PC-9 (cell line): ENCODE measurements at regions not wholly inside any gene's neighbourhood (a gene's known extent, or its start where the extent isn't known, plus 50 kb on each side); places are given as distances from the start of the nearest gene placed in this dataset.
A peak's percentile ranks its signal among the peaks of the same experiment; 100 is the strongest.
"Not testable (repeated sequence)": the region's sequence is repeated elsewhere in the genome, so short reads cannot be mapped to it uniquely, and the experiment has no call there.

ENCODE experiments used
- BruUV-seq: library from RNA; stranded (reverse); fragments of 400-500 nt; replicated peaks from 2 replicates; lab custom pipeline; 2021; lab: Mats Ljungman, UMichigan
- CTCF ChIA-PET: fragments of 300-600 bp; sonication (Branson Sonifier 250); formaldehyde crosslinking; loops from one replicate; lab custom pipeline; 2022; ENCODE audit warnings: antibody characterized with exemption; lab: Charles Lee
- POLR2A ChIA-PET: fragments of 300-600 bp; sonication (Branson Sonifier 250); formaldehyde crosslinking; loops from one replicate; lab custom pipeline; 2022; ENCODE audit warnings: antibody characterized with exemption; ENCODE audit not compliant: unreplicated experiment; lab: Charles Lee
- DNase-seq, 2 experiments: peaks; one replicate each; pipeline versions ENCODE4 v3.0.0 to v3.0.0-alpha.2; 2015 to 2022; ENCODE audit warnings: mixed read lengths in 1 of 2
- H2AFZ ChIP-seq: fragments of 200-600 bp; sonication (generic); 2 replicates; pipeline ENCODE4 v1.8.1; 2017; ENCODE audit warnings: antibody characterized with exemption
- H3F3A ChIP-seq: fragments of 200-600 bp; sonication (generic); 2 replicates; pipeline ENCODE4 v1.8.1; 2017; ENCODE audit warnings: antibody characterized with exemption, mild to moderate bottlenecking, low read depth; ENCODE audit not compliant: insufficient read depth
- H3K27ac ChIP-seq: fragments of 200-600 bp; sonication (generic); 2 replicates; pipeline ENCODE4 v1.6.1; 2016; ENCODE audit warnings: mixed run types
- H3K27me3 ChIP-seq: fragments of 200-600 bp; sonication (generic); 2 replicates; pipeline ENCODE4 v1.6.1; 2016; ENCODE audit warnings: low read depth, mixed run types; ENCODE audit not compliant: insufficient read depth
- H3K36me3 ChIP-seq: fragments of 200-600 bp; sonication (generic); 2 replicates; pipeline ENCODE4 v1.6.1; 2016; ENCODE audit warnings: low read depth, mixed run types
- H3K4me1 ChIP-seq: fragments of 200-600 bp; sonication (generic); replicated peaks from 2 replicates; pipeline ENCODE4 v1.6.1; 2016; ENCODE audit warnings: mixed run types; ENCODE audit not compliant: insufficient read depth
- H3K4me2 ChIP-seq: fragments of 200-600 bp; sonication (generic); 2 replicates; pipeline ENCODE4 v1.6.1; 2017; ENCODE audit warnings: mixed run types
- H3K4me3 ChIP-seq: fragments of 200-600 bp; sonication (generic); 2 replicates; pipeline ENCODE4 v1.6.1; 2016; ENCODE audit warnings: mixed run types
- H3K79me2 ChIP-seq: fragments of 200-600 bp; sonication (generic); 2 replicates; pipeline ENCODE4 v1.6.1; 2017; ENCODE audit warnings: low read depth, mixed run types
- H3K9me2 ChIP-seq: fragments of 200-600 bp; sonication (generic); 2 replicates; pipeline ENCODE4 v1.8.1; 2017; ENCODE audit warnings: mild to moderate bottlenecking; ENCODE audit not compliant: insufficient read depth
- H3K9me3 ChIP-seq: fragments of 200-600 bp; sonication (generic); 2 replicates; pipeline ENCODE4 v1.8.1; 2016; ENCODE audit warnings: low read depth; ENCODE audit not compliant: insufficient read depth
- H4K20me1 ChIP-seq: fragments of 200-600 bp; sonication (generic); 2 replicates; pipeline ENCODE4 v1.8.1; 2017; ENCODE audit not compliant: insufficient read depth
- intact Hi-C: fragments of 100-400 bp; cut with micrococcal nuclease; formaldehyde crosslinking; loops from one replicate; pipeline ENCODE4 v1.10.0; 2022; ENCODE audit not compliant: unreplicated experiment

DNA sequence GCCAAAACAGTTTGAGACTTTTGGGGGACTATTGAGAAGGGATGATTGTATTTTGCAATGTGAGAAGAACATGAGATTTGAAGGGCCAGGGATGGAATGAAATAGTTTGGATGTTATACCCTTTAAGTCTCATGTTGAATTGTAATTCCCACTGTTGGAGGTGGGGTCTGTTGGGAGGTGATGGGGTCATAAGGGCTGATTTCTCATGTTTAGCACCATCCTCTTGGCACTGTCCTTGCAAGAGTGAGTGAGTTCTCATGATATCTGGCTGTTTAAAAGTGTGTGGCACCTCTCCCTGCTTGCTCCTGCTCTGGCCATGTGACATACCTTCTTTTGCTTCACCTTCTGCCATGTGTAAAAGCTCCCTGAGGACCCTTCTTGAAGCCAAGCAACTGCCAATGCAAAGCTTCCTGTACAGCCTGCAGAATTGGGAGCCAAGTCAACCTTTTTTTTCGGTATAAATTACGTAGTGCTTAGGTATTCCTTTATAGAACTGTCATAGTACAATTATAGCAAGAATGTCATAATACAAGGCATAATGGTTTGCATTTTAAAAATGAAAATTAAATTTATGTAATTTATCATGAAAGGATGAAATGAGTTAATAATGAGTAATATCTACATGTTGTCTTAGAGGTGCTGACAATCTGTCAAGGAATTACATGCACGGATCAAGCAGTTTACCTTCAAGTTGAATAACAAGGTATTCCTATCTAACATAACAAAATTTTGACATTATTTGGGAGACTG lies 1511.9 kb upstream of the TPTE start:
- H3K9me3 ChIP-seq, H2AFZ ChIP-seq: not testable (repeated sequence)

DNA sequence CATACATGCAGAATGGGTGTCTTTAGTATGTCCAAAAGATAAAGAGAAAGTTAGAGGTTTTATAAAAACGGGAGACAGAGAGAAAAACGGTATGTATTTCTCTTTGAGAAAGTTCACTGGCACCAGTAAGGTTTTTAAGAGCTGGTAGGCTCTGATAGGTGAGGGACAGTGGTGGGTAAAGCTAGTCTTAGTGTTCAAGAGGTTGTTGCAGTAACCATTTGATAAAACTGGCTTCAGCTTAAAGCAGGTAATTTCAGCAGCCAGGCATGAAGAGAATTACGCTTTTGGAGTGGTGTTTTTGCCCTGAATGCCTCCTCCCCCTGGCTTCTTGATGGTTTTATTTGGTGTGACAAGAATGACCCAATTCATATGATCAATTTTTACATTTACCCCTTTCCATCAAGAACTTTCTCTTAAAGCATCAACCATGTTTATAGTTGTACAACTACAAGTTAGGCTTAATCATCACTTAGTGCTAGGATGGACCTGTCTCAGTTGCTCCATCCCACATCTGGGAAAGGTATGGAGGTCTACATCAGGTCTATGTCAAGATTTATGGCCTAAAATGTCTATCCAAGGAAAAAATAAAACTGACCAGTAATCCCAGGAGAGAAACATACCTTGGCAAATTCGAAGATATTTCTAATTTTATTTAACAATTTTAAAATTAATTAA lies 1511.1 kb upstream of the TPTE start:
- H2AFZ ChIP-seq, H3K79me2 ChIP-seq, POLR2A ChIA-PET, BruUV-seq, intact Hi-C loops, H4K20me1 ChIP-seq, CTCF ChIA-PET, H3K9me3 ChIP-seq, H3K4me2 ChIP-seq, H3K27ac ChIP-seq, H3F3A ChIP-seq, H3K9me2 ChIP-seq, H3K36me3 ChIP-seq, H3K4me1 ChIP-seq, DNase-seq, H3K4me3 ChIP-seq: not testable (repeated sequence)
- H3K27me3 ChIP-seq = peaks cover 65% of the 10 kb centered on the region

More for the DNA sequence above, 1511.9 kb upstream of the TPTE start:
- H3K36me3 ChIP-seq, H3K4me1 ChIP-seq, H3K9me2 ChIP-seq, H3F3A ChIP-seq, H4K20me1 ChIP-seq, H3K27ac ChIP-seq, intact Hi-C loops, H3K4me3 ChIP-seq, POLR2A ChIA-PET, BruUV-seq, H3K4me2 ChIP-seq, CTCF ChIA-PET, H3K79me2 ChIP-seq: not testable (repeated sequence)
- peaks cover 58% of the 10 kb centered on the region for H3K27me3 ChIP-seq
- DNase-seq = peak in 1 of 2 experiments; percentile 22

DNA sequence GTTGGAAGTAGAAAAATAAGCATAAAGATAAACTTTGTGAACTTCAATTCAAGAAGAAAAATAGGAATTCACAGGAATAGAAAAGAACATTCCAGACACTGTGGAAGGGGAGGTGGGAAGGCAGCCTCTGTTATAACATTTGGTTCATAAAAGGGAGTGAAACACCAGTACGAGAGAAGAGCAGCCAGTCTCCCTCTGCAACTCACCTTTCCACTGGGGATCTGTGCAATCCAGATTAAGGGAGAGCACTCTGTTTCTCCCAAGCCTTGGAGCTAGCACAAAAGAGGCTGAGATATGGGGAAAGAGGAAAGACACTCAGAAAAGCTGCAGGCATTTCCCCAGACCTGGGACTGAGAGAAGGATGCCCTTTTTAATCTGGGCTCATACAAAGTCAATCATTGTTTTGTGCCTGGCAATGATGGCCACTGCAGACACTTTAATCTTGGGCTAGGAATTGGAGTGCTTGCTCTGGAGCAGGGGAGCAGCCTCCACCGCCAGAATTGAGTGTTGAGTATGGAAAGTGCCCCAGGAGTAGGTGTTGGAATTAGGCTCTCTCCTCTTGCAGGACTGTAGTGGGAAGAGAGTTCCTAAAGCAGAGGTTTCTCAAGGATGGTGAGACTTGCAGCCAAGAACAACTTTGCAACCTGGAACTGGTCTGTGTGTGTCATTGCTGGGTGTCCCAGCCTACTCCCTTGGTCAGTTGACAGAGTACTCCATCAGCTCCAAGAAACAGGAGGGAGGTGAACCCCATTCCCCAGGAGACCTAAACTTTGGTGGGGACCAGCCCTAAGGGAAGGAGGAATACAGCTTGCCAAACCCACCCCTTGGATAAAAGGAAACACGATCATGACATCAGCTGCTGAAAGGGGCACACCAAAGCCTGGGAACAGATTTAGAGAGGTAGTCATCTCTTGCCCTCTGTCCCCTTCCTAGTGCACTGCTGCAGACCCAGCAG lies 1510.2 kb upstream of the TPTE start:
- peak in 1 of 2 experiments; percentile 32 for DNase-seq
- H3K79me2 ChIP-seq = not testable (repeated sequence)

DNA sequence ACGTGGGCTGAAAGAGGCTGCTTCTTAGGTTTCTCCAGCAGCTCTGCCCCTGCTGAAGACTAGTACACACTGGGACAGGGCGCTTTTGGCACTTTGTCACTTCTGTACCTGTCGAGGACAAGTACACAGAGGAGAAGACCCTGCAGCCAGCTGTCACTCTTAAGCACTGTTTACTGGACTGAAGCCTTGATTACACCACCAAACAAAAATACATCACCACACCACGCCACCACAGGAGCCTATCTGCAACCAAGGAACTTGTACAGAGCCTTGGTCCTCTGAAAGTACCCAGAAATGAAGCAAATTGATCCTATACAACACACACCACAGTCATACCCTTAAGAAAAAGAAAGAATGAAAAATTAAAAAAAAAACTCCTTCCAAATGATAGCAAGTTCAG lies 1509.5 kb upstream of the TPTE start:
- H3K4me1 ChIP-seq, BruUV-seq, H3K27ac ChIP-seq, H3K4me3 ChIP-seq, H4K20me1 ChIP-seq, H3K9me3 ChIP-seq, H3K79me2 ChIP-seq, intact Hi-C loops, H2AFZ ChIP-seq, POLR2A ChIA-PET, H3K36me3 ChIP-seq, H3F3A ChIP-seq, CTCF ChIA-PET, H3K9me2 ChIP-seq, H3K4me2 ChIP-seq: not testable (repeated sequence)
- DNase-seq = peak in 1 of 2 experiments; percentile 24
- peaks cover 67% of the 10 kb centered on the region for H3K27me3 ChIP-seq

More for the DNA sequence above, 1510.2 kb upstream of the TPTE start:
- H3F3A ChIP-seq, H3K4me1 ChIP-seq, H3K27ac ChIP-seq, CTCF ChIA-PET, H3K9me3 ChIP-seq, POLR2A ChIA-PET, BruUV-seq, H2AFZ ChIP-seq, H4K20me1 ChIP-seq, intact Hi-C loops, H3K9me2 ChIP-seq, H3K4me2 ChIP-seq, H3K4me3 ChIP-seq, H3K36me3 ChIP-seq: not testable (repeated sequence)
- peaks cover 72% of the 10 kb centered on the region for H3K27me3 ChIP-seq

DNA sequence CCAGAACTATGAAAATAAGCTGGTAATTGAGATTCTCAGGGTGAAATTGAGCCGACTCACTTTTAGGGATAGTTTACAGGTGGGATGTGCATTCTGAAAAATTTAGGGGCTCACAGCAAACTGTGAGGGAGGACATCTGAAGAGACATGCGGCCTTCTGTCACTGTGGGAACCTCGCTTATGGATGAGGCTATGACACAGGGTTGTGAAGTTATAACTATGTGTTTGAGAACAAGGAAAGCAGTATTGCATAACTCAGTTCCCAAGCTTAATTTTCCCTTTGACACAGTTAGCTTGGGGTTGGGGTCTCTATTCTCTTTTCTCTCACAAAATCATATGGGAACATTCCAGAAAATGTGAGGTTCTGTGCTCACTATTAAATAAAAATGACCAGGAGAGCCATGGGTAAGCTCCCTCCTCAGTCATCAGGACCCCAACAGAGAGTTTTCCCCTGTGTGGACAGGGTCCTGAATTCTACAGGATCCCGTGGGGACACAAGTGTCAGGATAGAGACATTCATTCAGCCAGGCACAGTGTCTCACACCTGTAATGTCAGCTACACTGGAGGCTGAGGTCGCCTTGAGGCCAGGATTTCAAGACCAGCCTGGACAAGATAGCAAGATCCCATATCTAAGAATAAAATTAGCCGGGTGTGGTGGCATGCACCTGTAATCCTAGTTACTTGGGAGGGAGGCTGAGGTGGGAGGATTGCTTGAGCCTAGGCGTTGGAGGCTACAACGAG lies 1507.7 kb upstream of the TPTE start:
- BruUV-seq, intact Hi-C loops, POLR2A ChIA-PET, H2AFZ ChIP-seq, H3K36me3 ChIP-seq, H3K9me3 ChIP-seq, H3F3A ChIP-seq, DNase-seq, H3K9me2 ChIP-seq, H3K79me2 ChIP-seq, H4K20me1 ChIP-seq, CTCF ChIA-PET, H3K4me2 ChIP-seq, H3K4me1 ChIP-seq, H3K27ac ChIP-seq, H3K4me3 ChIP-seq: not testable (repeated sequence)
- H3K27me3 ChIP-seq = peaks cover 55% of the 10 kb centered on the region

DNA sequence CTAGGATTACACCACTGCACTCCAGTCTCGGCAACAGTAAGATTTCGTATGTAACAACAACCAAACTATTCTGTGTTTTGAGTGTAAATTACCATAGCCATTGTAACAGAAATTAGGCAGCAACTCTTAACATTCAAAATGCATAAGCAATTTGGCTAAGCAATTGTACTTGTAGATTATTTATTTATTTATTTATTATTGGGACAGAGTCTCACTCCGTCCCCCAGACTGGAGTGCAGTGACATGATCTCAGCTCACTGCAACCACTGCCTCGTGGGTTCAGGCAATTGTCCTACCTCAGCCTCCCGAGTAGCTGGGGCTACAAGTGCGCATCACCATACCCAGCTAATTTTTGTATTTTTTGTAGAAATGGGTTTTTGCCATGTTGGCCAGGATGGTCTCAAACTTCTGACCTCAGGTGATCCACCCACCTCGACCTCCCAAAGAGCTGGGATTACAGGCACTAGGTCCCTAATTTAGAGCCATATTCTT lies 1507.1 kb upstream of the TPTE start:
- H4K20me1 ChIP-seq, H3K27ac ChIP-seq, intact Hi-C loops, BruUV-seq, H3K9me2 ChIP-seq, H3K79me2 ChIP-seq, H3F3A ChIP-seq, CTCF ChIA-PET, H3K9me3 ChIP-seq, H2AFZ ChIP-seq, POLR2A ChIA-PET, H3K36me3 ChIP-seq, H3K4me1 ChIP-seq, H3K4me2 ChIP-seq, H3K4me3 ChIP-seq: not testable (repeated sequence)
- peaks cover 49% of the 10 kb centered on the region for H3K27me3 ChIP-seq
- peak in 1 of 2 experiments; percentile 21 for DNase-seq
